Esophagus squamous epithelium (tissue), 5 donors: ENCODE measurements at regions not wholly inside any gene's neighbourhood (a gene's known extent, or its start where the extent isn't known, plus 50 kb on each side); places are given as distances from the start of the nearest gene placed in this dataset.

Experiments
- DNase-seq: peaks from one replicate; lab custom pipeline; 2025; lab: John Stamatoyannopoulos, UW
- H3K27ac ChIP-seq, 4 donors: fragments of 200-600 bp; sonication (generic); one replicate each; pipeline ENCODE4 v1.5.1; 2016 to 2019; ENCODE audit warnings: mild to moderate bottlenecking in 1 of 4
- H3K27me3 ChIP-seq, 4 donors: fragments of 200-600 bp; sonication (generic); 1 replicate in 3 of 4; 2 replicates in 1 of 4; pipeline versions ENCODE4 v1.5.1 to v1.6.0; 2017 to 2021; ENCODE audit warnings: antibody characterized with exemption in 1 of 4
- H3K36me3 ChIP-seq, 3 donors: fragments of 200-600 bp; sonication (generic); one replicate each; pipeline ENCODE4 v1.5.1; 2016 to 2019
- H3K4me1 ChIP-seq, 3 donors: fragments of 200-600 bp; sonication (generic); one replicate each; pipeline ENCODE4 v1.5.1; 2017 to 2019
- H3K4me3 ChIP-seq, 4 donors: fragments of 200-600 bp; sonication (generic); 1 replicate in 3 of 4; 2 replicates in 1 of 4; pipeline ENCODE4 v1.5.1; 2016 to 2019; ENCODE audit warnings: mild to moderate bottlenecking in 2 of 4, moderate library complexity in 1 of 4
- H3K9me3 ChIP-seq, 3 donors: fragments of 200-600 bp; sonication (generic); one replicate each; pipeline ENCODE4 v1.5.1; 2016 to 2019
- CTCF ChIP-seq, 6 experiments: fragments of 450-650 bp in 4 of 6; fragments of 200-600 bp in 2 of 6; sonication (generic) in 2 of 6; IDR thresholded peaks; one replicate each; pipeline ENCODE4 v1.5.1; 2016 to 2019; ENCODE audit warnings: antibody characterized with exemption in 6 of 6, mild to moderate bottlenecking in 4 of 6, moderate library complexity in 4 of 6
- POLR2A ChIP-seq, 4 donors: fragments of 450-650 bp; IDR thresholded peaks; one replicate each; pipeline ENCODE4 v1.6.1; 2017; ENCODE audit warnings: antibody characterized with exemption in 4 of 4, mild to moderate bottlenecking in 4 of 4, moderate library complexity in 3 of 4
- WGBS, 2 donors: methylation state at CpG; one replicate each; pipeline ENCODE4 v1.1.5; 2018; 5-methylcytosine and 5-hydroxymethylcytosine counted together
- intact Hi-C: fragments of 100-400 bp; cut with DNase I; formaldehyde crosslinking; loops from one replicate; pipeline ENCODE4 v1.15.0; 2022
- donor health status: DM: yes; HTN: yes; CAD: no.

GRCh38 chr2:126496493-126496892 lies 159.5 kb upstream of the GYPC start:
- 60 to 65% methylated on average over 5 of the region's 5 CpGs for WGBS, 2 donors
- Histone ChIP-seq H3K27ac (no peak overlapping the region), H3K27me3 (no peaks in the 10 kb centered on the region), H3K4me3 (no peak overlapping the region), H3K4me1 (no peaks in the 10 kb centered on the region), H3K9me3 (peaks cover 0 to 11% (median 0%) of the 10 kb centered on the region in 3 donors), H3K36me3 (no peaks in the 10 kb centered on the region)
- intact Hi-C loops: no loop called here
- TF ChIP-seq POLR2A (IDR thresholded peaks at IDR 0.05): no peak
- no peak for TF ChIP-seq CTCF (IDR thresholded peaks at IDR 0.05)
- DNase-seq: no peak

- WGBS, 2 donors: 71% methylated on average over 3 of the region's 3 CpGs
- DNase-seq: no peak
- intact Hi-C loops: no loop called here
Observed at GRCh38 chr2:126503476-126503875, 152.5 kb upstream of the GYPC start.

GRCh38 chr2:126504949-126505348 lies 151.0 kb upstream of the GYPC start:
- Histone ChIP-seq H3K36me3 (no peaks in the 10 kb centered on the region), H3K27ac (no peak overlapping the region), H3K4me1 (no peaks in the 10 kb centered on the region), H3K27me3 (no peaks in the 10 kb centered on the region), H3K4me3 (no peak overlapping the region), H3K9me3 (no peaks in the 10 kb centered on the region)
- intact Hi-C loops: no loop called here
- WGBS, 2 donors: 84 to 93% methylated on average over 1 of the region's 1 CpG
- DNase-seq: no peak
- TF ChIP-seq CTCF (IDR thresholded peaks at IDR 0.05) (no peak), POLR2A (IDR thresholded peaks at IDR 0.05) (no peak)

More at GRCh38 chr2:126503476-126503875, 152.5 kb upstream of the GYPC start:
- Histone ChIP-seq H3K36me3 (no peaks in the 10 kb centered on the region), H3K27ac (no peak overlapping the region), H3K27me3 (no peaks in the 10 kb centered on the region), H3K4me3 (no peak overlapping the region), H3K9me3 (no peaks in the 10 kb centered on the region), H3K4me1 (no peaks in the 10 kb centered on the region)
- TF ChIP-seq CTCF (IDR thresholded peaks at IDR 0.05) (no peak), POLR2A (IDR thresholded peaks at IDR 0.05) (no peak)

- Histone ChIP-seq H3K27ac (no peak overlapping the region), H3K4me3 (no peak overlapping the region), H3K36me3 (no peaks in the 10 kb centered on the region), H3K4me1 (no peaks in the 10 kb centered on the region), H3K27me3 (no peaks in the 10 kb centered on the region), H3K9me3 (no peaks in the 10 kb centered on the region)
- 8 to 13% methylated on average over 1 of the region's 1 CpG for WGBS, 2 donors
- intact Hi-C loops: no loop called here
- no peak for DNase-seq
- TF ChIP-seq POLR2A (IDR thresholded peaks at IDR 0.05) (no peak), CTCF (IDR thresholded peaks at IDR 0.05) (no peak)
Observed at GRCh38 chr2:126506786-126507185, 149.2 kb upstream of the GYPC start.

- H3K4me3 ChIP-seq: no peak overlapping the region
- 62 to 71% methylated on average over 5 of the region's 5 CpGs for WGBS, 2 donors
- H3K27me3 ChIP-seq: no peaks in the 10 kb centered on the region
- intact Hi-C loops: no loop called here
- TF ChIP-seq POLR2A (IDR thresholded peaks at IDR 0.05) (no peak), CTCF (IDR thresholded peaks at IDR 0.05) (no peak)
- DNase-seq: no peak
- H3K4me1 ChIP-seq: no peaks in the 10 kb centered on the region
- no peaks in the 10 kb centered on the region for H3K36me3 ChIP-seq
- no peaks in the 10 kb centered on the region for H3K9me3 ChIP-seq
- no peak overlapping the region for H3K27ac ChIP-seq
Observed at GRCh38 chr2:126507425-126507911, 148.5 kb upstream of the GYPC start.
